ENCODE measurements at regions not wholly inside any gene's neighbourhood (a gene's known extent, or its start where the extent isn't known, plus 50 kb on each side); places are given as distances from the start of the nearest gene placed in this dataset.

DNA sequence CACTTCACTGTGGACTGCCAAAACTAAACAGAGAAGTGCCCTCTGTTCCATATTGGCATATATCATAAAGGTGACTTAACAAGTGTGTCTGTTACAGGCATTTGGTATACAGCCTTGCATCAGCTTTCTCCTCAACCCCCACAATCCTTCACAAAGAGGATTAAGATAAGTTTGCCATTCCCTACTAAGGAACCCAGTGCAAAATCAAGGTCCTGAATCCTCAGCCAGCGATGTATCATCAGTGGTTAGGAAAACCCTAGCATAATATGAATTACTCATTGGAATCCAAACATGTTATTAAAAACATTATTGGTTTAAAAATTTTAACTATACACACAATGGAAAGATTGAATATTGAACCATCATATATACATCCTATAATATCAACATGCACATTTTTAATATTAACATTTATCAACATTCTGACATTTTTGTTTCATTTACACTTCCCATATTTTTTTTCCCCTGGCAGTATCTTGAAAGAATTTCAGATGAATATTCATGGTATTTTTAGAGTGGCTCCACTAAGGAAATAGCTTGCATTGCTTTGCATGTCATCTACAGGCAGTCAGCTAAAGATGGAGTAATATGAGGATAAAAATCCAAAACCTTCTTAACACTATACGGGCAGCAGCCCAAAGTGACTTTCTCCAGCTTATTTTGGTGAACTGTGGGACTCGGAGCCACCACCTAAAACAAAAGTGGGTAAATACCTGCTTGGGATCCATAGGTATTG is 215.6 kb upstream of the CHRM2 start:
- TF ChIP-seq POLR2A (IDR thresholded peaks at IDR 0.05; ENCODE audit: low read length), result no peak
- no peak for TF ChIP-seq CEBPB (IDR thresholded peaks at IDR 0.05)
- TF ChIP-seq, protein P1, sequence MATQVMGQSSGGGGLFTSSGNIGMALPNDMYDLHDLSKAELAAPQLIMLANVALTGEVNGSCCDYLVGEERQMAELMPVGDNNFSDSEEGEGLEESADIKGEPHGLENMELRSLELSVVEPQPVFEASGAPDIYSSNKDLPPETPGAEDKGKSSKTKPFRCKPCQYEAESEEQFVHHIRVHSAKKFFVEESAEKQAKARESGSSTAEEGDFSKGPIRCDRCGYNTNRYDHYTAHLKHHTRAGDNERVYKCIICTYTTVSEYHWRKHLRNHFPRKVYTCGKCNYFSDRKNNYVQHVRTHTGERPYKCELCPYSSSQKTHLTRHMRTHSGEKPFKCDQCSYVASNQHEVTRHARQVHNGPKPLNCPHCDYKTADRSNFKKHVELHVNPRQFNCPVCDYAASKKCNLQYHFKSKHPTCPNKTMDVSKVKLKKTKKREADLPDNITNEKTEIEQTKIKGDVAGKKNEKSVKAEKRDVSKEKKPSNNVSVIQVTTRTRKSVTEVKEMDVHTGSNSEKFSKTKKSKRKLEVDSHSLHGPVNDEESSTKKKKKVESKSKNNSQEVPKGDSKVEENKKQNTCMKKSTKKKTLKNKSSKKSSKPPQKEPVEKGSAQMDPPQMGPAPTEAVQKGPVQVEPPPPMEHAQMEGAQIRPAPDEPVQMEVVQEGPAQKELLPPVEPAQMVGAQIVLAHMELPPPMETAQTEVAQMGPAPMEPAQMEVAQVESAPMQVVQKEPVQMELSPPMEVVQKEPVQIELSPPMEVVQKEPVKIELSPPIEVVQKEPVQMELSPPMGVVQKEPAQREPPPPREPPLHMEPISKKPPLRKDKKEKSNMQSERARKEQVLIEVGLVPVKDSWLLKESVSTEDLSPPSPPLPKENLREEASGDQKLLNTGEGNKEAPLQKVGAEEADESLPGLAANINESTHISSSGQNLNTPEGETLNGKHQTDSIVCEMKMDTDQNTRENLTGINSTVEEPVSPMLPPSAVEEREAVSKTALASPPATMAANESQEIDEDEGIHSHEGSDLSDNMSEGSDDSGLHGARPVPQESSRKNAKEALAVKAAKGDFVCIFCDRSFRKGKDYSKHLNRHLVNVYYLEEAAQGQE (IDR thresholded peaks at IDR 0.05), result no peak
- no peak for TF ChIP-seq MAZ (IDR thresholded peaks at IDR 0.05; ENCODE audit: borderline replicate concordance, low read depth, low read length)
- no peak for TF ChIP-seq HOXB13 (CRISPR knock-in tag; IDR thresholded peaks at IDR 0.05; ENCODE audit: low read depth)
- TF ChIP-seq, protein P2, sequence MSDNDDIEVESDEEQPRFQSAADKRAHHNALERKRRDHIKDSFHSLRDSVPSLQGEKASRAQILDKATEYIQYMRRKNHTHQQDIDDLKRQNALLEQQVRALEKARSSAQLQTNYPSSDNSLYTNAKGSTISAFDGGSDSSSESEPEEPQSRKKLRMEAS (IDR thresholded peaks at IDR 0.05), result no peak
- TF ChIP-seq RFX5 (IDR thresholded peaks at IDR 0.05), result no peak
- TF ChIP-seq, protein P3, sequence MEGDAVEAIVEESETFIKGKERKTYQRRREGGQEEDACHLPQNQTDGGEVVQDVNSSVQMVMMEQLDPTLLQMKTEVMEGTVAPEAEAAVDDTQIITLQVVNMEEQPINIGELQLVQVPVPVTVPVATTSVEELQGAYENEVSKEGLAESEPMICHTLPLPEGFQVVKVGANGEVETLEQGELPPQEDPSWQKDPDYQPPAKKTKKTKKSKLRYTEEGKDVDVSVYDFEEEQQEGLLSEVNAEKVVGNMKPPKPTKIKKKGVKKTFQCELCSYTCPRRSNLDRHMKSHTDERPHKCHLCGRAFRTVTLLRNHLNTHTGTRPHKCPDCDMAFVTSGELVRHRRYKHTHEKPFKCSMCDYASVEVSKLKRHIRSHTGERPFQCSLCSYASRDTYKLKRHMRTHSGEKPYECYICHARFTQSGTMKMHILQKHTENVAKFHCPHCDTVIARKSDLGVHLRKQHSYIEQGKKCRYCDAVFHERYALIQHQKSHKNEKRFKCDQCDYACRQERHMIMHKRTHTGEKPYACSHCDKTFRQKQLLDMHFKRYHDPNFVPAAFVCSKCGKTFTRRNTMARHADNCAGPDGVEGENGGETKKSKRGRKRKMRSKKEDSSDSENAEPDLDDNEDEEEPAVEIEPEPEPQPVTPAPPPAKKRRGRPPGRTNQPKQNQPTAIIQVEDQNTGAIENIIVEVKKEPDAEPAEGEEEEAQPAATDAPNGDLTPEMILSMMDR (IDR thresholded peaks at IDR 0.05), result no peak
- TF ChIP-seq TP53 (CRISPR knock-in tag; IDR thresholded peaks at IDR 0.05), result no peak
- TF ChIP-seq EP300 (IDR thresholded peaks at IDR 0.05), result no peak
- TF ChIP-seq CHD4 (IDR thresholded peaks at IDR 0.05; ENCODE audit: borderline replicate concordance), result no peak
- TF ChIP-seq, protein P4, sequence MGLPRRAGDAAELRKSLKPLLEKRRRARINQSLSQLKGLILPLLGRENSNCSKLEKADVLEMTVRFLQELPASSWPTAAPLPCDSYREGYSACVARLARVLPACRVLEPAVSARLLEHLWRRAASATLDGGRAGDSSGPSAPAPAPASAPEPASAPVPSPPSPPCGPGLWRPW (IDR thresholded peaks at IDR 0.05), result no peak
- no peak for TF ChIP-seq JUN (IDR thresholded peaks at IDR 0.05)
- TF ChIP-seq, protein P5, sequence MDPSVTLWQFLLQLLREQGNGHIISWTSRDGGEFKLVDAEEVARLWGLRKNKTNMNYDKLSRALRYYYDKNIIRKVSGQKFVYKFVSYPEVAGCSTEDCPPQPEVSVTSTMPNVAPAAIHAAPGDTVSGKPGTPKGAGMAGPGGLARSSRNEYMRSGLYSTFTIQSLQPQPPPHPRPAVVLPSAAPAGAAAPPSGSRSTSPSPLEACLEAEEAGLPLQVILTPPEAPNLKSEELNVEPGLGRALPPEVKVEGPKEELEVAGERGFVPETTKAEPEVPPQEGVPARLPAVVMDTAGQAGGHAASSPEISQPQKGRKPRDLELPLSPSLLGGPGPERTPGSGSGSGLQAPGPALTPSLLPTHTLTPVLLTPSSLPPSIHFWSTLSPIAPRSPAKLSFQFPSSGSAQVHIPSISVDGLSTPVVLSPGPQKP (IDR thresholded peaks at IDR 0.05; ENCODE audit: low read depth, low read length), result no peak
